OCI-LY3 (cell line): ENCODE measurements at regions not wholly inside any gene's neighbourhood (a gene's known extent, or its start where the extent isn't known, plus 50 kb on each side); places are given as distances from the start of the nearest gene placed in this dataset.

Experiments
- EZH2phosphoT487 ChIP-seq: fragments of 200-600 bp; shearing (Covaris generic); IDR thresholded peaks from 2 replicates; pipeline ENCODE4 v1.6.1; 2018; ENCODE audit warnings: antibody characterized with exemption, mixed run types, low read depth
- TF ChIP-seq, protein P1 (sequence below): fragments of 200-600, 300-600 bp; sonication (generic); IDR thresholded peaks from 2 replicates; pipeline ENCODE4 v1.5.1; 2014; ENCODE audit warnings: antibody characterized with exemption, low read length, low read depth

DNA sequence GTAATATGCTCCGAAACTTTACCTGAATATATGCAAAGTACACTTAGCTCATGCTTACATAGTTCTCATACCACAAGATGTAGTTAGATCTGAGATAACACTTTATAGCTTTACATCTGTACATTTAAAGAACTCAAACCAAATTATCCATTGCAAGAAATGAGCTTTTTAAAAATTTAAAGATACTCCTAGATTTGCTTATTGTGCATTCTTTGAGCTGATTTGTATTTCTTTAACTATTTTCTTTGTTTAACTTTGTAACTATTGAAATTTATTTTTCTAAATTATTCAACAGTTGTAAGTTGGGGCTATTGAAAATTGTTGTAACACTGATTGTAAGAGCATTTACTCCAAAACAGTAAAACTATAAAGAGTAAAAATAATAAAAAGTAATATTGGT is 340.2 kb upstream of the NOVA1 start:
- TF ChIP-seq, protein P1, sequence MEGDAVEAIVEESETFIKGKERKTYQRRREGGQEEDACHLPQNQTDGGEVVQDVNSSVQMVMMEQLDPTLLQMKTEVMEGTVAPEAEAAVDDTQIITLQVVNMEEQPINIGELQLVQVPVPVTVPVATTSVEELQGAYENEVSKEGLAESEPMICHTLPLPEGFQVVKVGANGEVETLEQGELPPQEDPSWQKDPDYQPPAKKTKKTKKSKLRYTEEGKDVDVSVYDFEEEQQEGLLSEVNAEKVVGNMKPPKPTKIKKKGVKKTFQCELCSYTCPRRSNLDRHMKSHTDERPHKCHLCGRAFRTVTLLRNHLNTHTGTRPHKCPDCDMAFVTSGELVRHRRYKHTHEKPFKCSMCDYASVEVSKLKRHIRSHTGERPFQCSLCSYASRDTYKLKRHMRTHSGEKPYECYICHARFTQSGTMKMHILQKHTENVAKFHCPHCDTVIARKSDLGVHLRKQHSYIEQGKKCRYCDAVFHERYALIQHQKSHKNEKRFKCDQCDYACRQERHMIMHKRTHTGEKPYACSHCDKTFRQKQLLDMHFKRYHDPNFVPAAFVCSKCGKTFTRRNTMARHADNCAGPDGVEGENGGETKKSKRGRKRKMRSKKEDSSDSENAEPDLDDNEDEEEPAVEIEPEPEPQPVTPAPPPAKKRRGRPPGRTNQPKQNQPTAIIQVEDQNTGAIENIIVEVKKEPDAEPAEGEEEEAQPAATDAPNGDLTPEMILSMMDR: no peak
- TF ChIP-seq EZH2phosphoT487: no peak
